ENCODE measurements at regions not wholly inside any gene's neighbourhood (a gene's known extent, or its start where the extent isn't known, plus 50 kb on each side); places are given as distances from the start of the nearest gene placed in this dataset.

DNA sequence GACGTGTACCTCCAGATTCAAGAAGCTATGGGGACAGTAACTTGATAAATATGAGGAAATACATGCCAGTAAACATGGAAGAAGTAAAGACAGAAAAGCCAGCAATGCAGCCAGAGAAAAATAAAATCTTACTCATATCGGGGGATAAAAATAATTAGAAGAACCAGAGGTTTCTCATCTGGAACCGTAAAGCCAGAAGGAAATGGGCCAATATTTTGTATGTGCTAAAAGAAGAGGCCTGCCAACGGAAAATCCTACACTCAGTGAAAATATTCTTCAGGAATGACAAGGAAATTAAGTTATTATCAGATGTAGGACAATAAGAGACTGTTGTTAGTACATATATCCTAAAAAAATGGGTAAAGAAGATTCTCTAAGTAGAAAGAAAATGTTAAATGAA is 401.2 kb downstream of the CDC14C start:
- no peak for ATAC-seq
- no peak for DNase-seq
- intact Hi-C loops (cut with DNase I, micrococcal nuclease) = no loop called here

DNA sequence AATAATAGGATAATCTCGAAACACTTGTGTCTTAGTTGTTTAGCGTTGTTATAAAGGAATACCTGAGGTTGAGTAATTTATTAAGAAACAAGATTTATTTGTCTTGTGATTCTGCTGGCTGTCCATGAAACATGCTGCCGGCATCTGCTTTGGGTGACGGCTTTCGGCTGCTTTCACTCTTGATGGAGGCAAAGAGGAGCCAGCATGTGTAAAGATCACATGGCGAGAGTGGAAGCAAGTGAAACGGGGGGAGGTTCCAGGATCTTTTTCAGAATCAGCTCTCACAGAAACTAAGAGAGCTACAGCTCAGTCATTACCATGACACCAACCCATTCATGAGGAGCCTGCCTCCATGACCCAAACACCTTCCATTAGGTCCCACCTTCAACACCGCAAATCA is 402.8 kb downstream of the CDC14C start:
- intact Hi-C loops (cut with DNase I, micrococcal nuclease) = no loop called here
- ATAC-seq = no peak
- DNase-seq = no peak

DNA sequence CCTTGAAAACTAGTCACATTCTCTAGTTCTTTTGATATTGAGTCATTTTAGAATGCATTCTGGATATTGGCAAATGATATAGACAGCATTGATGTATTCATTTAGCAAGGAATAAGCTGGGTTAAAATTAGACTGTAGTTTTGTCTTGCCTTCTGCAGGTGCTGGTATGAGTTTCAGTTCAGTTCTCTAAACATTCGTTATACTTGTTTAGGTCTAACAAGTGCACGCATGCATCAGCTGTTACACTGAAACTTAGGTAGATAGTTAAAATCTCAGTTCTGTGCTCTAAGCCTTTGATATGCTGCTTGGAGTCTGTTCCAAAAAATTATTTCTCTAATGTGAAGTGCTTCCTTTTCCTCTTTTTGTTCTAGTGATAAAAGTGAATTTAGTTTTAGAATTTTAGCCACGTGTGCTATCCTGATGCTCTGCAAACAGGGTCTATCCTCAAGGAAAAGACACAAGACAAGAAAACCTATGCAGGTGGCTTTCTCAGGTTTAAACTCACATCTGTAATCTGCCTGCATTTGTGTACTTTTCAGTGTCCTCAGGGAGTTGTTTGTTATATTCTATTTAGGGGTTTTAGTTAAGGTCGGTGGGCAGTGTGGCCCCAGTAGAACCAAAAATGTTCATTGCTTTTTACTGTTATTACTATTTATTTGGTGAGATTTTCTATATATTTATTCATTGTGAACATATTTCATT is 409.0 kb downstream of the CDC14C start:
- no peak for ATAC-seq
- intact Hi-C loops (cut with DNase I, micrococcal nuclease) = no loop called here

DNA sequence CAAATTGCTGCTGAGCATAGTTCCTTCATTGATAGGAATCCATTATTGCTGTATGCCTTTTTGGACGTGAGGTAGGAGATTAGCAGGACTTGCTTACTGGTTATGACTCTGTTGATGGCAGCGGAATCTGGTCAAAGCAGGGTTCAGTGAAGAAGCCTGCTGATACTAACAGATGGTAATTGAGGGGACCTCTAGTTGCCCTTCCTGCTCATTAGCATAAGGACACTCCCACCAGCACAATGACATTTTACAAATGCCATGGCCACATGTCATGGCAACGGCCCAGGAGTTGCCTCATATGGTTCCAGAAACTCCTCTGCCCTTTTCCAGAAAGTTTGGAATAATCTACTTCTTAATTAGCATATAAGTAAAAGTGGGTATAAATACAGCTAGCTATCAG is 417.5 kb downstream of the CDC14C start:
- ATAC-seq (no peak), DNase-seq (no peak)
- intact Hi-C loops (cut with DNase I, micrococcal nuclease) = no loop called here

More for the DNA sequence above, 409.0 kb downstream of the CDC14C start:
- no peak for DNase-seq

DNA sequence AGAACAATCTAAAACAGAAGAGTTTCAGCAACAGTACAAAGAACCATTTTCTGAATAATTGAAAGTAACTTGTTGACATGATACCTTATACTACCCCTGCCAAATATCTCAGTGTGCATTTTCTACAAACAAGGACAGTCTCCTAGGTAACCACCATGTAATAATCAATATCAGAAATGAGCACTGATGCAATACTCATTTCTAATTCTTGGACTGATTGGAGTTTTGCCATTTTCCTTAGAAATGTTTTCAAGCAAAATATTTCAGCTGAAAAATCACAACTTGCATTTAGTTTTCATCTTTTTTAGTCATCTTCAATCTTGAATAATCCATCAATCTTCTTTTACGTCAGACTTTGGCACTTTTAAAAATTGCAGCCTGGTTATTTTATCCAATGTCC is 420.2 kb downstream of the CDC14C start:
- intact Hi-C loops (cut with DNase I, micrococcal nuclease) = no loop called here
- DNase-seq = no peak
- no peak for ATAC-seq

DNA sequence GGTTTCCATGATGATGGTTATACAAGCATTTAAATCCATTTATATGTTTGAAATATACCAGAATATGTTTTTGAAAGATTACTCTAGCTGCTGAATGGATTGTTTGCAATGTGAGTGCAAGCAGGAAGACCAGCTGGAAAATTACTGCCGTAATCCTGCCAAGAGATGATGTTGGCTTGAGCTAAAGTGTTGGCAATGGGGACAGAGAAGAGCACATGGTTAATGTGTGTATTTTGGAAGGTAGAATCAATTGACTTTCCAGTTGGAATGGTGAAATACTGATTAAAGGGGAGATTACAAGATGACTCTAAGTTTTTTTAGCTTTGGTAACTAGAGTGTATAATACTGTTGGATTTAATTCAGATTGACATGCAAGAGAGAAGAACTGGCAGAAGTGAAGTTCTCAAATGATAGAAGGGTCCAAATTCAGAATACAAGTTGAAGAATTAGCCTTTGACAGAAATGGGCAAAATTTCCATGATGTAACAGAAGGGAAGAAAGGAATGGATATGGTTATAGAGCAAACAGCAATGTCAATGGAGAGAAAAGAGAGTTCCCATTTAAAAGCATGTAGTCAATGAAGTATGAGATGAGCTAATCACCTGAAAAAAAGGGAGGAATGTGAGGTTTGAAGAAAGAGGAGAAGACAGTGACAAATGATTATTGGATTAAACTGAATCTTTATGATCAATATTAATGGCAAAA is 422.0 kb downstream of the CDC14C start:
- DNase-seq (no peak), ATAC-seq (no peak)
- intact Hi-C loops (cut with DNase I, micrococcal nuclease) = no loop called here

DNA sequence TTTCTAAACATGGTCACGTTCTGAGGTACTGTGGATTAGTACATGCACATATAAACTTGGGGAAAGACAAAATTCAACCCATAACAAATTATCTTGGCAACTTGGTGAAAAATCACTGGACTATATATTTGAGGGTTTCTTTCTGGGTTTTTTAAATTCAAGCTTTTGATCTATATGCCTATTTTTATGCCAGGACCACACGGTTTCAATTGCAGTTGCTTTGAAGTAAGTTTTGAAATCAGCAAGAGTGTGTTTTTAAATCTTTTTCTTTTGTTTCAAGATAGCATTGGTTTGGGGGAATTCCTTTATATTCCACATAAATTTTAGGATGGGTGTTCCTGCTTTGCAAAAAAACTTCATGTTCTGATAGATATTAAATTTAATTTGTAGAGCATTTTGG is 406.4 kb upstream of the VWC2 start:
- no peak for ATAC-seq
- DNase-seq = no peak
- intact Hi-C loops (cut with DNase I, micrococcal nuclease) = no loop called here

DNA sequence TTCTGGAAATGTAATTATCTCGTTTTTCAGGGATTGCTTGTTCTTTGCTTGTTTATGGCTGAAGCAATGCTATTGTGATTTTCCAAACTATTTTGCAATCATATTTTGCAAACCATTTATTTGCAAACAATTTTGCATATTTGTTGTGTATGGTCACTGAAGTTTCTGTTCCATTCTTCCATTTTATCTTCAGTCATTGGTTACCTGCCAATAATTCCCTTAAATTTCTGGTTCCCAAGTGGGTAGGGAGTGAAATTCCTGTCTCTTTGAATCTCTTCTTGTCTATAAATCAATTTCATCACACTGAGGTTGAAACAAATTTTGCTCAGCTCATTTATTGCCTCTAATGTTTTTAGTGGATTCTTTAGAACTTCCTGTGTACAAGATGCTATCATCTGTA is 401.7 kb upstream of the VWC2 start:
- DNase-seq (no peak), ATAC-seq (no peak)
- intact Hi-C loops (cut with DNase I, micrococcal nuclease) = no loop called here

DNA sequence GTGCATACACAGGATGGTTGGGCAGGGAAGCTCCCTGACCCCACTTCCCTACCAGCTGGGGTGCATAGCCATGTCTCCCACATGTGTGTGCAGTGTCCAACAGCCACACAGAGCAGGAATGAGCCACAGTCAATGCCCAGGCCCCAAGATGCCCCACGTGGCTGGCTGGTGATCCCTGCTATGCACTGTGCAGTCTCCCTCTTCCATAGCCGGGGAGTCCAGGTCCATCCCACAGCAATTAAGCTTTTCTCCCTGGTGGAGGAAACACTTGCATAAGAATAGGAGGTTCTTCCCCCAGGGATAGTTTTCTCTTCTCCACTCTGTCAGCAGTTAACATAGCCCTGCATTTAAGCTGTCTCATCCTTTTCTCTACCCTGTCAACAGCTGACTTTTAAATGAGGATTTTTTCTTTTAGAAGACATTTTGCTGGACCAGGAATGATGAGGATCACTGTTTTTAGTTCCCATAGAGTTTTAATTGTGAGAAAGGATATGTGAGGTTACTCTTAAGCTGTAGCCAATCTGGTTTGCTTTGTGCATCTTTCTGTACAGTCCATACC is 396.5 kb upstream of the VWC2 start:
- intact Hi-C loops (cut with DNase I, micrococcal nuclease) = no loop called here
- no peak for ATAC-seq
- no peak for DNase-seq

DNA sequence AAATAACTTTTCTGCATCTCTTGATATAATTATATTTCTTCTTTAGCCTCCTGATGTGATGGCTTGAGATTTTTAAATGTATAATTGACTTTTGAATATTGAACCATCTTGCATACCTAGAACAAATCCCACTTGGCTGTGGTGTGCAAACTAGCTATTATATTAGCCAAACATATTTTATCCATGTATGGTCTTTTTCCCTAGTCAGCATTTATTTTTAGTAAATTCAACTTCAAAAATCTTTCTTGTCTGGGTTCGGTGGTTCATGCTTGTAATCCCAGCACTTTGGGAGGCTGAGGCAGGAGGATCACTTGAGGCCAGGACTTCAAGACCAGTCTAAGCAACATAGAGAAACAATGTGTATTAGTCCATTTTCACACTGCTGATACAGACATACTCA is 386.6 kb upstream of the VWC2 start:
- ATAC-seq (no peak), DNase-seq (no peak)
- intact Hi-C loops (cut with DNase I, micrococcal nuclease) = no loop called here

DNA sequence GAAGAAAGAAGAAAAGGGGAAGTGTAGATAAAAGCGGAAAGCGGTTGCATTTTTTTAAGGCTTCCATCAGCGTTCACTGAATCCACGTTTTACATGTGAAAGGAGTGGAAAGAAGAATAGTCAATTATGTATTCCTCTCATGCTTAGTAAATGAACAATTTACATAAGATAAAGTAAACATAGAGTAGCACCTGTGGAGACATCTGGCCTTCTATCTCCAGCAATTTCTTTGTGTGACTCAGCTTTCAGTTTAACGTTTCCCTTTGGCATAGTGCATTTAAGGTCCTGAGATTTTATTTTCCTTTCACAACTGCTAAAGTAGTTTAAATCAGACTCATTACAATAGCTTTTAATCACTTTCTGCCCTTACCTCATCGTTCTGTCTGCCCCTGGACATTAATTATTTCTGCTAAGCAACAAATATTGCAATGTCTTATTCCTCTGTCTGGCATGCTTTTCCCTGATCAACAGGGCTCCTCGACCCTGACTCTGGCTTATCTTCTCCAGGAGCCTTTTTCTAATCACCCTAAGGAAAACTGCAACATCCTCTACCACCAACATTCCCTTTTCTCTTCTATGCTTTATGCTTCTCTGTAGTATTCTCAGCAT is 383.5 kb upstream of the VWC2 start:
- ATAC-seq (no peak), DNase-seq (no peak)
- intact Hi-C loops (cut with DNase I, micrococcal nuclease) = no loop called here

DNA sequence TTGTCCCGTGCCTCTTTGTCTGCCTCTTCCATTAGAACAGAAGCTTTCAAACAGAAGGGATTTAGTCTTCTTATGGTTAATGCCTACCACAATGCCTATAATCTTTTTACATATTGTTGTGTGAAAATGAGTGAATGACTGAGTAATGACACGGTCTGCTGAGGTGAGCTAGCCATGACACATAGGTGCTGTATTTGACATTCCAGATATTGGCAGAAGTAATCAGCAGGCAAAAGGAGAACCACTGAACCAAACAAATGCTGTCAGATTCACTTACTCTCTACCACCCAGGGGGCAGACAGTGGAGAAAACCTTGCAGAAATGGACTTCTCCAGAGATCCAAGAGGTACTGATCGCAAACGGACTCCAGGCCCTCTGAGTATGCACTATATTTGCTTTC is 377.2 kb upstream of the VWC2 start:
- ATAC-seq (no peak), DNase-seq (no peak)
- intact Hi-C loops (cut with DNase I, micrococcal nuclease) = no loop called here

DNA sequence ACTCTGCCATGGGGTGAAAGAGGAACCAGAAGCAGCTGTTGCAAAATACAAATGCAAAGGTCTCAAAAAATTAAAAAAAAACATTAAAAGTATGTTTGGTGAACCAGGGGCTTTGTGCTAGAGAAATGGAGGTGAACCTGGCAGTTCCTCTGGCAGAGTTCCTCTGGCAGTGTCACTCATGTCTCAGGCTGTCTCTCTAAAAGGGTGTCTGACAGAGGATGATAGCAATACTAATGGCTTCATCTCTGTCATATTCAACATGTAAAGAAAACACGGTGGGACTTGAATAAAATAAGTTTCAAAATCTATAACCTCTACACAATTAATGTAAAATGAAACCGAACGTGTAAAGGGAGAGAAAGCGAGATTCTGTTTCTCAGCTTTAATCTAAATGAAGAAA is 375.7 kb upstream of the VWC2 start:
- DNase-seq (no peak), ATAC-seq (no peak)
- intact Hi-C loops (cut with DNase I, micrococcal nuclease) = no loop called here

DNA sequence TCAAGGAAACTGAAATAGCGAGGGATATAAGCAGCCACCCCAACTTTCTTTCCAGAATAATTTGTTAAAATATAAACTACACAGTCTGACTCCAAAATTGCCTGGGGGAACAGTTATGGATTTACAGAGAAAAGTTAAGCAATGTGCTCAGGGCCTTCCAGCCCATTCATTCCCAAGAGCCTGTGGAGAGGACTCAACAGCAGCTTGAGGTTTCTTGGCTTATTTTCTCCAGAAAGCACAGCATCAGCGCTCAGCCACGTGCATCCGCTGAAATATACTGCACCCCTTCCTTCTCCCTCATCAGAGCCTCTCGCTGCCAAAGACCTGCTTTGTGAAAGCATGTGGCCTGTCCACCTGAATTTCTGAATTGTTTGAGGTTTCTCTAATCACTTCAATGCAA is 375.2 kb upstream of the VWC2 start:
- DNase-seq (no peak), ATAC-seq (no peak)
- intact Hi-C loops (cut with DNase I, micrococcal nuclease) = no loop called here

DNA sequence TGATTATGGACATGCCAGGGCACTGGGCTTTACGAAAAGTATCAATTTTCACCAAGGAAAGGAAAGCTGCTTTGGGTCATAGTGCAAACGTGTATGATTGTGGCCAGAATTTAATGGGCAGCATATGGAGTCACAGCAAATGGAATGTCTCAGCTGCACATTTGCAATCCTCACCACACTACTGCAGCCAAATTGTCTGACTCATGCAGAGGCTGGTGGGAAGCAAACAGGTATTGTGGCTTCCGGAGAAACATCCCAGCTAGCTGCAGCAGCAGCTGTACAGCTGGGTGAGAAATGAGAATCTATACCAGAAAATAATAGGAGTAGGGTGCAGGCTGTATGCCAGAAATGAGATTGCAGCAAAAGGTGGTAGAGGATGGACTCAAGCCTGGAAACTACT is 374.7 kb upstream of the VWC2 start:
- intact Hi-C loops (cut with DNase I, micrococcal nuclease) = no loop called here
- ATAC-seq (no peak), DNase-seq (no peak)

DNA sequence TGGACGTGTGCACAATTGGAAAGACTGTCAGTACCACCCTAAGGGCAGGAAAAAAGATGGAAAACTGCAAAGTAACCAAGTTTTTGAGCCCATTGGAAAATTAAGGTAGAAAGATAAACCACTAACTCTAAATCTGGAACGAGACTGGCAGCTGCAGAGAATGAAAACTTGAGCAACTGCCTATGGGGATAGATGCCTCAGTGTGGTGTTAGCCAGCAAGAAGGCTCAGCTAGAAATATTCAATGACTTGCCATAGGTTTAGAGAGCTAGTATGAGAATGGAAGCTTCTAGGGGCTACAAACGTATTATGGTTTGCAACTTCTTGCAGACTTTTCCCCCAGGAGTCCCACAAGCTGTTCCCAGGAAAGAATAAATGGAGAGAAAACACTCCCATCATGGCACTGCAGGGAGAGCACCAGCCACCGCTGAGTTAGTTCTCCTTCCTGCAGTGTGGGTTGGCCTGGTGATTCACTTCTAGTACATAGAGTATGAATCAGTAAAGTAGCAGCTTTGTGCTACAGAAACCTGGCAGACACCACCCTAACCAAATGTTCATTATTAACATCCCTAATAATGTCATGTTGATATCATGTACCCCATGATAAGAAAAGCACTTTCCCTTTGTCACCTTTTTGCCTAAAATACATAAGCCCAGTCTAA is 372.4 kb upstream of the VWC2 start:
- no peak for DNase-seq
- intact Hi-C loops (cut with DNase I, micrococcal nuclease) = no loop called here
- ATAC-seq = no peak

DNA sequence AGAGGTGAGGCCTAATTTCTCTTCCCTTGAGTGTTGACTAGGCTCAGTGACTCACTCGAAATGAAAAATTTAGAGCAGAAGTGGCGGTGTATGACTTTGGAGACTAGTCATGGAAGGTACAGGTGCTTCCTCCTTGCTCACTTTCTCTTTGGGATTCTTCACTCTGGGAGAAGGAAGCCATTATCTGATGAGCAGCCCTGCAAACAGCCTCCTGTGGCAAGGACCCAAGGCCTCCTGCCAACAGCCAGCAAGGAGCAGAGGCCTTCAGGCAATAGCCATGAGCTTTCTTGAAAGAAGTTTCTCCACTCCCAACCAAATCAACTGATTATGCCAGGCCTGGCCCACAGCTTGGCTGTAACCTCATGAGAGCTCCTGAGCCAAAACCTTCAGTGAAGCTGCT is 369.6 kb upstream of the VWC2 start:
- intact Hi-C loops (cut with DNase I, micrococcal nuclease) = no loop called here
- DNase-seq (no peak), ATAC-seq (no peak)

DNA sequence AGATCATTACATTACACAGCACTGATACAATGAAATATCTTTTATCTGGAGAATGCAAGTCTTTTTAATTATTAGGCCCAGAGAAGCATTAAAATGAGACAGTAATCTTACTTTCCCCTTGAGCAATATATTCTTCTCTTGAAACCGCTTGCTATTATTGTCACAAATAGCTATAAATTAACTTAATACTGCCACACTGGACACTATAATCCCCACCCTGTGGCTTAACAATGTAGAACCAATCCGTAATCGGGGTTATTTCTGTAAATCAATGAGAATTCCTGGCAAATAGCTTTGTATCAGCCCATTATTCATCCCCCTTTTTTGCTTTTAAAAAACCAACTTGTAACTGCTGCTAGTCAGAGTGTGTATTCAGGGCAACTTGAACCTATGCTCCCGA is 366.2 kb upstream of the VWC2 start:
- DNase-seq (no peak), ATAC-seq (no peak)
- intact Hi-C loops (cut with DNase I, micrococcal nuclease) = no loop called here

DNA sequence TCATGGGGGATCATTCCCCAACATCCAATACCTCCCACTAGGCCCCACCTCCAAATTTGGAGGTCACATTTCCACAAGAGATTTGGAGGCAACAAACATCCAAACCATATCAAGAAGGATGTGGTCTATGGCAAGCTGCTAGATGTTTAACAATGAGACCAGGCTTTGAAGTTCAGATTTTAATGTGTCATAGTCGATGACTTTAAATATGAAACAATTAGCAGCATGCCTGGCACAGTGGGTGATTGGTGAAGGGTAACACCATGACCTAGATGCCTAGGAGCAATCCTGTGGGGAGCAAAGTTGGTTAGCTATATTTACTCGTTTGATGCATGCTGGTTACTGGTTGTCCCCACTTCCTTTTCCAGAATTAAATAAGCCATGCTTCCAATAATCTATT is 356.4 kb upstream of the VWC2 start:
- DNase-seq (no peak), ATAC-seq (no peak)
- intact Hi-C loops (cut with DNase I, micrococcal nuclease) = no loop called here

DNA sequence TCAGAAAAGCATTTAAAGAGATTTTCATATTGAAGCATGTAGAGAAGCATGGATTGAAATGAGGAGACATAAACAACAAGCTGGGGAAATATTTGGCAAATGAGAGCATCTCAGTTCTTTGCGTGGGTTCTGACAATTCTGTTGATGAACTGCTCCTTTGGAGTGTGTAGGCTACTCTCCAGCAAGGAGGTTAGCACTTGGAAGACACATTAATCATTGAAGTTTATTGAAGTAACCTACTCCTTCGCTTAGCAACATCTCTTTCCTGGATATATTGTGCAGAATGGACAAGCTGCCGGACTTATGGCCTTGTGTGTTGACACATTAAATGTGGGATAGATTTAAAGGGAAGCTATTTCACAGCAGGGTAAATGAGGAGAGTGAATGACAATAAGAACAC is 354.5 kb upstream of the VWC2 start:
- intact Hi-C loops (cut with DNase I, micrococcal nuclease) = no loop called here
- ATAC-seq = no peak
- DNase-seq = no peak
